Liver (tissue), 3 donors: ENCODE measurements at regions not wholly inside any gene's neighbourhood (a gene's known extent, or its start where the extent isn't known, plus 50 kb on each side); places are given as distances from the start of the nearest gene placed in this dataset.

ENCODE experiments used
- EGR1 ChIP-seq, 2 donors: IDR thresholded peaks; 2 replicates each; pipeline ENCODE4 v1.6.1; 2016 to 2018; ENCODE audit warnings: antibody characterized with exemption in 2 of 2, low read depth in 2 of 2
- SP1 ChIP-seq: IDR thresholded peaks from 2 replicates; pipeline ENCODE4 v1.6.1; 2018; ENCODE audit warnings: antibody characterized with exemption, mild to moderate bottlenecking
- TAF1 ChIP-seq: conservative IDR thresholded peaks from 2 replicates; pipeline ENCODE4 v1.6.1; 2016; ENCODE audit warnings: antibody characterized with exemption, mild to moderate bottlenecking
- TF ChIP-seq, protein P1 (sequence below): fragments of 150-350 bp; IDR thresholded peaks from 2 replicates; pipeline ENCODE4 v1.5.1; 2017; ENCODE audit warnings: improper control_type of control experiment, low read depth, low read length; ENCODE audit not compliant: missing input control
- TF ChIP-seq, protein P2 (sequence below): IDR thresholded peaks from 2 replicates; pipeline ENCODE4 v1.6.1; 2016; ENCODE audit warnings: antibody characterized with exemption, mild to moderate bottlenecking
- donor health status: healthy.
- donor health status: healthy.

DNA sequence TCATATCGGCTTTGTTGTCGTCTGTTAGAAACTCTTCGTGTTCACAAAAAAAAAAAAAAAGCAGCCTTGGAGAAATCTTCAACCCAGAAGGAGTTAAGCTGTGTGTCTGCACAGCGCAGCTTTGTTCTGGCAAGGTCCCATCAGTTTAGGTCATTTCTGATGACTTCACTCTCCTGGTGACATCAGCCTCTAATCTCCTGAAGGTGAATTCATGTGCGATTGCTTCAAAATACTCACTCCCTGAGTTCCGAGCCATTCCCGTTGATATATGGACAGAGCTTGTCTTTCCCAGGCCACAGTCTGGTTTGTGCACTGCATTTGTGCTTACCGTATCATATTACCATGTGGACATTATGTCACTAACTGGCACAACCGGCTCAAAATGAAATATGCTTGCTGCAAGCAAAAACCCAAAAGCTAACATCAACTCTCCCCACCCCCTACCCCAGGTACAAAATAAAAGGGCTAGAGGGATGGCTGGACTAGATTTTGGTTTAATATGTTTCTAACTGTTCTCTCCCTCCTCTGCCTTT lies 342.4 kb downstream of the KCNRG start:
- TF ChIP-seq, protein P1, sequence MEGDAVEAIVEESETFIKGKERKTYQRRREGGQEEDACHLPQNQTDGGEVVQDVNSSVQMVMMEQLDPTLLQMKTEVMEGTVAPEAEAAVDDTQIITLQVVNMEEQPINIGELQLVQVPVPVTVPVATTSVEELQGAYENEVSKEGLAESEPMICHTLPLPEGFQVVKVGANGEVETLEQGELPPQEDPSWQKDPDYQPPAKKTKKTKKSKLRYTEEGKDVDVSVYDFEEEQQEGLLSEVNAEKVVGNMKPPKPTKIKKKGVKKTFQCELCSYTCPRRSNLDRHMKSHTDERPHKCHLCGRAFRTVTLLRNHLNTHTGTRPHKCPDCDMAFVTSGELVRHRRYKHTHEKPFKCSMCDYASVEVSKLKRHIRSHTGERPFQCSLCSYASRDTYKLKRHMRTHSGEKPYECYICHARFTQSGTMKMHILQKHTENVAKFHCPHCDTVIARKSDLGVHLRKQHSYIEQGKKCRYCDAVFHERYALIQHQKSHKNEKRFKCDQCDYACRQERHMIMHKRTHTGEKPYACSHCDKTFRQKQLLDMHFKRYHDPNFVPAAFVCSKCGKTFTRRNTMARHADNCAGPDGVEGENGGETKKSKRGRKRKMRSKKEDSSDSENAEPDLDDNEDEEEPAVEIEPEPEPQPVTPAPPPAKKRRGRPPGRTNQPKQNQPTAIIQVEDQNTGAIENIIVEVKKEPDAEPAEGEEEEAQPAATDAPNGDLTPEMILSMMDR, result no peak
- TF ChIP-seq, protein P2, sequence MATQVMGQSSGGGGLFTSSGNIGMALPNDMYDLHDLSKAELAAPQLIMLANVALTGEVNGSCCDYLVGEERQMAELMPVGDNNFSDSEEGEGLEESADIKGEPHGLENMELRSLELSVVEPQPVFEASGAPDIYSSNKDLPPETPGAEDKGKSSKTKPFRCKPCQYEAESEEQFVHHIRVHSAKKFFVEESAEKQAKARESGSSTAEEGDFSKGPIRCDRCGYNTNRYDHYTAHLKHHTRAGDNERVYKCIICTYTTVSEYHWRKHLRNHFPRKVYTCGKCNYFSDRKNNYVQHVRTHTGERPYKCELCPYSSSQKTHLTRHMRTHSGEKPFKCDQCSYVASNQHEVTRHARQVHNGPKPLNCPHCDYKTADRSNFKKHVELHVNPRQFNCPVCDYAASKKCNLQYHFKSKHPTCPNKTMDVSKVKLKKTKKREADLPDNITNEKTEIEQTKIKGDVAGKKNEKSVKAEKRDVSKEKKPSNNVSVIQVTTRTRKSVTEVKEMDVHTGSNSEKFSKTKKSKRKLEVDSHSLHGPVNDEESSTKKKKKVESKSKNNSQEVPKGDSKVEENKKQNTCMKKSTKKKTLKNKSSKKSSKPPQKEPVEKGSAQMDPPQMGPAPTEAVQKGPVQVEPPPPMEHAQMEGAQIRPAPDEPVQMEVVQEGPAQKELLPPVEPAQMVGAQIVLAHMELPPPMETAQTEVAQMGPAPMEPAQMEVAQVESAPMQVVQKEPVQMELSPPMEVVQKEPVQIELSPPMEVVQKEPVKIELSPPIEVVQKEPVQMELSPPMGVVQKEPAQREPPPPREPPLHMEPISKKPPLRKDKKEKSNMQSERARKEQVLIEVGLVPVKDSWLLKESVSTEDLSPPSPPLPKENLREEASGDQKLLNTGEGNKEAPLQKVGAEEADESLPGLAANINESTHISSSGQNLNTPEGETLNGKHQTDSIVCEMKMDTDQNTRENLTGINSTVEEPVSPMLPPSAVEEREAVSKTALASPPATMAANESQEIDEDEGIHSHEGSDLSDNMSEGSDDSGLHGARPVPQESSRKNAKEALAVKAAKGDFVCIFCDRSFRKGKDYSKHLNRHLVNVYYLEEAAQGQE, result no peak
- no peak for TF ChIP-seq TAF1
- TF ChIP-seq EGR1 (IDR thresholded peaks at IDR 0.05; ENCODE audit: low read depth in 2 of 2), result no peak
- peak; percentile 36 for TF ChIP-seq SP1
